NCI-H128 (cell line): ENCODE measurements at regions not wholly inside any gene's neighbourhood (a gene's known extent, or its start where the extent isn't known, plus 50 kb on each side); places are given as distances from the start of the nearest gene placed in this dataset.

Experiments used
- DNase-seq: peaks from one replicate; lab custom pipeline; 2025; ENCODE audit not compliant: unreplicated experiment; lab: John Stamatoyannopoulos, UW

DNA sequence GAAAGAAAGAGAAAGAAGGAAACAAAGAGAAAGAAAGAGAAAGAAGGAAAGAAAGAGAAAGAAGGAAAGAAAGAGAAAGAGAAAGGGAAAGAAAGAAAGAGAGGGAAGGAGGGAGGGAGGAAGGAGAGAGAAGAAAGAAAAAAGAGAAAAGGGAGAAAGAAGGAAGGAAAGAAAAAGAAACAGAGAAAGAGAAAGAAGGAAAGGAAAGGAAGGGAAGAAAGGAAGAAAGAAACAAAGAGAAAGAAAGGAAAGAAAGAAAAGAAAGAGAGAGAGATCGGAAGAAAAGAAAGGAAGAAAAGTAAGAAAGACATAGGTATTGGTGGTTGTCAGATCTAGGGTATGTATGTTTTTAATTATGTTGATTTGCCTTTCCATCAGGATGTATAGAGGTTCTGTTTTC is 342.3 kb downstream of the FOXG1 start:
- no peak for DNase-seq

DNA sequence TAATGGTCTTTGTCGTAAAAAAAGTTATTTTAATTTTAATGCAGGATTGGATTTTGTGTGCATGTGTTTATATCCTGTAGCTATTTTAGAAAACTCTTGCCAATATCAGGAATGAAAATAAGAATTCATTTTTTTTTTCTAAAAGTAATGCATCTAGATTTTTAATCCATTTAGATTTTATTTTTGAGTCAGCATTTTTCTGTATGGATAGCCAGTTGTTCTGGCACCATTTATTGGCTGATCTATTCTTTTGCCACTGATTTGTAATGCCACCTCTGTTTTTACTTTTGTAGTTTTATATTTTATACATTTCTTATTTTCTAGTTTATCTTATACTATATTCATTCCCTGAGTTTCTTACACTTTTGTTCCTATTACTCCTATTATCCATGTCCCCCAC is 343.0 kb downstream of the FOXG1 start:
- no peak for DNase-seq

DNA sequence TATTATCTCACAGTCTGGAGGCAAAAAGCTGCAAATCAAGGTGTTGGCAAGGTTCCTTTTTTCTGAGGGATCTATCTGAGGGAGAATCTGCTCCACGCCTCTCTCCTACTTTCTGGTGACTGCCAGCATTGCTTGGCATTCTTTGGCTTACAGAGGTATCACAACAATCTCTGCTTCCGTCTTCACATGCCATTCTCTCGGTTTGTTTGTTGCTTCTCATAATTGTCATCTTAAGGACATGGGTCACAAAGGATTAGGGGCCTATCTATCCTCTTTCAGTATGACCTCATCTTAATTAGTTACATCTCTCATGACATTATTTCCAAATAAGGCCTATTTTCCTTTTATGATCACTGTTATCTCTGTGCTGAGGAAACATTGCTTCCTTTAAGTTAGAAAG is 345.0 kb downstream of the FOXG1 start:
- no peak for DNase-seq

DNA sequence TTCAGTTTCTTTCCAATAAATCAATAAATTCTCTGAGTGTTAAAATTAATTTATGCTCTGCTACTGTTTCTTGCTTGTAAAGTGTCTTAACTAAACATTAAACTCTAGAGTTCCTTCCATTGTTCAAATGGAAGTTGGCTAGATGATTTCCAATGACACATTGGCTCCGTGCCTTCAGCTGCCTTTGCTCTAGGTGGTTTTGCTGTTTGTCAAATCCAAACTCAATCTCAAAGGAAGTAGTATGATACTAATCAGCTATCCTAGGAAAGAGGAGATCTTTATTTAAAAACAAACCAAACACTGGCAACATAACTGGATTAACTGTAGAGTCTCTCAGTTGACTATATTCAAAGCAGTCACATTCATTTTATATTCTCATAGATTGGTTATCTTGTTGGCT is 356.4 kb downstream of the FOXG1 start:
- DNase-seq = no peak

DNA sequence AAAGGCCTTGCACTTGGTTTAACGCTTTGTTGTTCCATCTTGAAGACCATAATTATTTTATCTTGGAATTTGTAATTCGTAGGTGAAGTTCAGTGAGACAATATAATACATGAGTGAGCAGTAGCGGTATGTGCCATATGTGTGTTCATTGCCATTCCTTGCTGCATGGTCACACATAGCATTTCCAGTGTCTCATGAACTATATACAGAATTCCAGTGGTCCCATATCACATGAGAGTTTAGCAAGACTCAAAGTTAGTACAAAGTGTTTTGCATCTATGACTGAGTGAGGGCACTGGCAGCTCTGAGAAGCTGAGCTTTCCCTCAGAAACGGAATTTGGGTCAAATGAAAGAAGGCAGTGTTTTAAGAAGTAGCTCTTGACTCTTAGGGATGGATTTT is 359.8 kb downstream of the FOXG1 start:
- no peak for DNase-seq

DNA sequence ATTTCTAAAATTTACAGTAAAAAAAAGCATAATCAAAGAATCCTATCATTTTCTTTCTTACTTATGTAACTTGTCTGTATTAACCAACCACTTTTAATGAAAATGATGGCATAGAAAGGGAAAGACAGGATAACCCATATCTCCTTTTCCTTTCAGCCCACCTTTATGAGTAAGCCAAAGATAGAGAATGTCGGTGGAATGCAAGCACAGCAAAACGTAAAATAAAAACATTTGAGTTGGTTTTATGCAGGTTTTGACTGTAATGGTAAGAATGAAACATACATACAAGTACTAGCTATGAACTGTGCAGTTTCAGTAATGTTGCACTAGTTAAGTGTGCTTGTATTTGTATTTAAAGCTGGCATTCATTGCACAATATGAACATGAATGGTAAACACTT is 360.3 kb downstream of the FOXG1 start:
- no peak for DNase-seq

DNA sequence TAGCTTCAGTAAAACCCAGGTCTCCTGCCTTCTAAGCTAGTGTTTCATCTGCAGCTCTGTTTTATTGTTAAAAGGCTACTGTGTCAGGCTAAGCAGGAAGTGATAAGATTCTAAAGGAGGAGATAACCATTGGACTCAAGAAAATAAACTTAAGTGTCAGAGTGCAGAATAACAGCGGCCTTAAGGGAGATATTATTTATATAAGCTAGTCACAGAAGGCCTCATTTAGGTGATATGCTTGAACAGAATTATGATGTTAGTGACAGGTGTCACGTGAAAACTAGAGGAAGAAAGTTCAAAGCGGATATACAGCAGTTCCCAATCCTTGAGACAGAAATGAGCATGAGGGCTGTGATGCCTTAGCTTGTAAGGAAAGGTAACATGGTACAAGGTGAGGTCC is 373.4 kb downstream of the FOXG1 start:
- no peak for DNase-seq

DNA sequence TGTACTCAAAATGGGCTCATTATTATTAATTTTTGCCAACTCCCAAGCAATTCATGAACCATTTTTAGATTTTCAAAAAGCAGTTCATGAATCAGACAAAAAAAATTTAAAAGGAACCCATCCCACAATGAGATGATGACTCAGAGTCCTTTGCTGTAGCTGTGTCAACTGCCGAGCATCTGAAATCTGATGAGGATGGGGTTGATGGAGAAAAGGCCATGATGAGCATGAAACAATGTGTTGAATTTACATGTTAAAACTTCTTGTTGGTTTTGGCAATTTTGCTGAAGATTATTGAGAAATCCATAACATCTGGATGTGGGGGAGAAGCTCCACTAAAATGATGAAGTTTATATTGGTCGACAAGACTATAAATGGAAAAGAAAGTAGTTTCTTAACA is 378.0 kb downstream of the FOXG1 start:
- no peak for DNase-seq

DNA sequence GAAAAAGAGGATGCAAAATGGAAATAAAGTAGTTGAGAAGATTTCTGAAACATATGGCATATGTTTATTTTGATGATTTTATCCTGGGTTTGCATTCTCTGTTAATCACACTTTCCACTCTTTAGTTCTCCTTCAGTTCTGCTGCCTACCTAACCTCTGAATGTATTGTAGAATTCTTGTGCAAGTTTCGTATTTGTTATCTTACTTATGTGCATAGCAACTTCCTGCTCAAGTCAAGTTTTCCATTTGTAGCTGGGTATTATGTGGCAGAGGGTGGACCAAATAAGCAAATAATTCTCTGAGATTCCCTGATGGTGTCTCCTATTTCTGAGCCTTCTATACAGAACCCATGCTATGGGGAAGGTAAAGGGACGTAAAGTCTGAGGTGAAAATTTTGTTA is 381.6 kb downstream of the FOXG1 start:
- DNase-seq = no peak

DNA sequence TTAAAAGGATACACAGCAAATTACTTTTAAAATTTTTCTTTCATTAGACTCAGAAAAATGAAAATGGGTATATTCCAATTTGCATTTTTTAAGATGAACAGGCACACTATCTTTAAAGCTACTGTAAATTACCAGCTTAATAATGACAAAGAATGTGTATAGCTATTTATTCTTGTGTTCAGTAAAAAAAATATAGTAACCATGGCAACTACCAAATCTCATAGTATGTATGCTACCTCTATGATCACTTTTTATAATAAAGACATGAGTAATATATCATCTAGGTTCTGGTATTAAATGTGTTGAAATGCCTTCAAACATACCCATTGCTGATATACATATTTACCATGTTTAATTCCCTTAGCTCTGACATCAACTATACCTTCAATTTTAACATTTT is 383.2 kb downstream of the FOXG1 start:
- DNase-seq = no peak

DNA sequence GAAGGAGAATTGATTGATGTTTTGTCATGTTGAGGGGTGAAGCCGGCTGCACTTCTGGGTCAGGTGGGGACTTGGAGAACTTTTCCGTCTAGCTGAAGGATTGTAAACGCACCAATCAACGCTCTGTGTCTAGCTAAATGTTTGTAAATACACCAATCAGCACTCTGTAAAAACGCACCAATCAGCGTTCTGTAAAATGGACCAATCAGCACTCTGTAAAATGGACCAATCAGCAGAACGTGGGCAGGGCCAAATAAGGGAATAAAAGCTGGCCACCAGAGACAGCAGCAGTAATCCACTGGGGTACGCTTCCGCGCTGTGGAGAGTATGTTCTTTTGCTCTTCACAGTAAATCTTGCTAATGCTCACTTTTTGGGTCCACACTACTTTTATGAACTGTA is 384.1 kb downstream of the FOXG1 start:
- no peak for DNase-seq

DNA sequence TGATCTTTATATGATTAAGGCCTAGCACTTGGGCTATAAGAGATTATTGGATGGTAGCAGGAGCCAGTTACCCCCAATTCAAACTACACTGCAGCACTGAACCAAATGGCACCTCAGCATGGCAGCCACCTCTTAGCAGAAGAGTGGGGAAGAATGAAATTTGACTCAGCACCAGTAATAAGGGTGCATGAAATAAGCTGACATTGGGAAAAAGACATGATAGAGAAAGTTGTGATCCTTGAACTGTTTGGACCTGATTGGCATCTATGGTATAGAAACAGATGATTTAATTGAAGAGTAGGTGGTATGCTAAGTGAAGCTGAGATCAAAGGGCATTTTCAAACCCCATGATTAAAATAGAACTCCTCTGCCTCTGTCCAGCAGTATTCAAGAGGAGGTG is 389.5 kb downstream of the FOXG1 start:
- no peak for DNase-seq

DNA sequence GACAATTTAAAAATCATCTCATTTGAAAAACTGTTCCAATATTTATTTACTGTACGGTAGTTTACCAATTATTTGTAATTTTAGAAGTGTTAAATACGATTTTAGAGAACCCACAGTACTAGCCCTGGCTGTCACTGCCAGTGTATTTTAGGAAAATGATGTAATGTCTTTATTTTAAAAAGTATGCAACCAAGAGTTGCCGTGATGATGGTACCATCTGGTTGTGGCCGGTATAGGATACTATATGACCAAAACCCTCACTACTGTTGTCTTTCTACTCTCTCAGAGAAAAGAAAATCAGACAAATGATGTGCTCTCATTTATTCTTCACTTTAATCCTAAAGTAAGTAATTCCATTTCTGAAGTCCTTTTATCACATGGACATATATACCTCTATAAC is 395.0 kb downstream of the FOXG1 start:
- no peak for DNase-seq

DNA sequence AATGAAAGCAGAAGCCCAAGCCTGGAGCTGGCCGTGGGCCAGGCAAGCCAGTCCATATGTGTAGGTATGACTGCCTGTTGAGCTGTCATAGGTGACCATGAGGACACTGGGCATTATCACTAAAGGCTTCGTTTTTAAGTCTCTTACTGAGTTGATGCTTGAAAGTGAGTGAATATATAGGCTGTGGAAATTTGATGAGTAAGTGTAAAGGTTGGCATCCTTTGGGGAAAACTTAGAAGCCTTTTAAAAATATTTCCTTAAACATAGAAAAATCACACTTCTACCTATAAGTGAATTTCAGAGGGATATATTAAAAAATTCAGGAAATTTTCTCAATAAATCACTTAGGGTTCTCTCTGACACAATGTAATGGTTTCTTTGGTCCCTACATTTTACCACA is 396.5 kb downstream of the FOXG1 start:
- no peak for DNase-seq

DNA sequence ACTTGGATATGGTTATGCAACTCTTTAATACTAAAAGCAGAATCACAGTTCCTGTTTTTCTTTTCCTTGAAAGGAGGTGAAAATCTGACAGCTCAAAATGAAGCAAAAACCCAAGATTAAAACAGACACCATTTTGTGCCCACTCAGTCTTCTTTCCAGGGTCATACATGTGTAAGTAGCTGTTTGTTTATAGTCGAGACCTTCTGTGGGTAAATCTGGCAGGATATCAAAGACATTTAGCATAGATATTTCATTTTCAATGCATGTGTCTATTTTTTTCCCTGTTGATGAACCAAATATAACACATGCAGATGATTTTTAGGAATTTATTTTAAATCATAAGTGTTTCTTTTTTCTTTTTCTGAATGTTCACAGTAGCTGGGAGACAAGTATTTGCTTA is 398.8 kb downstream of the FOXG1 start:
- DNase-seq = no peak

DNA sequence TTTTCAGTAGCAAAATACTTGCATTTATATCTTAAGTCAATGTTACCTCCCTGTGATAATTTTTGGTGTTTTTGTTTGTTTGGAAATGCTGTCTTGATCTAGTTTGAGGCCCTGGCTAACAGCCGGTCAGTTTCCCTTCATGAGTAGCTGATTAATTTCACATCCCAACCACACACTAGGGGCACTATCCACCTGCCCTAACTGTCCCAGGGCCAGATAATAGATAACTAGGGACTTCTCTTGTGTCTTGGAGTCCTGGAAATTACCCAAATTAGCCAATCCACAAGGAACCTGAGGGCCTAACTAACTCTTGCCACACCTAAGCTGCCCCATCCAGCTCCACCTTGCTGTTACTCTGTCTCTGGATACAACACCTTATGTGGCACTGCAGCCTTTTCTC is 399.9 kb downstream of the FOXG1 start:
- no peak for DNase-seq

DNA sequence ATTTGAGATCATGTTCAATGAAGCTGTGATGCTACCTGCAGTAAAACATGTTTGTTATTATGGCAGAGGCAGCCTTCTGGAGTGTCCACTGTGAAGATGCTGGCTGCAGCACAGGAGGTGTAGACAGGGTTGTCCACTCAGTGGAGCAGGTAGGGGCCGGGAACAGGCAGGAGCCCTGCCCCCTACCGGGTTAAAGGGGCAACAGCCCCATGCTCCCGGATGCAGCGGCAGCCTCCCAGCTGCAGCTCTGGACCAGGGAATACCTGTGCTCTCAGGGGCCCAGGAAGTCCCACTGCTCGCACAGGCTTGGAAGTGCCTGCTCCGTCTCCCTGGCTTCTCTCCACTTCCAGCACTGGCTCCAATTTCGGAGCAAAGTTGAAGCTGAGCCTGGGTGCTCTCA is 401.6 kb downstream of the FOXG1 start:
- DNase-seq = no peak

DNA sequence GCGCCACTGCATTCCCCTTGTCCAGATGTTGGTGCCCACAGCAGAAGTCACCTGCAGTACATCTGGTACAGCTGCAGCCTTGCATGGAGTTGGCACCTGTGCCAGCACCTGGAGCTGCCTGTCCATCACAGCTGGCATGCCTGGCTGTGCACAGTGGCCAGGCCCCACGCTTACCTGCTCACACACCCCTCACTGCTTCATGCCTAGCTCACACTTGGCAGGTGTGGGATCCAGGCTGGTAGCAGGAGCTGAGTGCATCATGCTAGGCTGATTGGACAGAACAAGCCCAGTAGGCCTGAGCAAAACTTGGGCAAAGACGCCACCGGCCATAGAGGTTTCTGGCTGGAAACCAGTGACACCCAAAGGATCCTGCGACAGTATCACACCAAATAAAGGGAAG is 402.8 kb downstream of the FOXG1 start:
- no peak for DNase-seq

DNA sequence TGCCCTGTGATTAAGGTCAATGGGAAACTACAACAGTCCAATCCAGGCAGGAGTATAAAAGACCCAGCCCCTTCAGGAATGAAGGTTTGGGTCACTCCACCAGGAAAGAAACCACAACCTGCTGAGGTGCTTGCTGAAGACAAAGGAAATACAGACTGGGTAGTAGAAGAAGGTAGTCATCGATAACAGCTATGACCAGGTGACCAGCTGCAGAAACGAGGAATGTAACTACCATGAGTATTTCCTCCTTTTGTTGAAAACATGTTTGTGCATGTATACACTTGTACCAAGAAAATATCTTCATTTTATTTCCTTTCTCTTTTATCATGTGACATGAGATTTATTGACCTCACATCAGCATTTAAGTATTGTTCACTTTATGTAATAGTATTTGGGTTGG is 409.1 kb downstream of the FOXG1 start:
- DNase-seq = no peak

DNA sequence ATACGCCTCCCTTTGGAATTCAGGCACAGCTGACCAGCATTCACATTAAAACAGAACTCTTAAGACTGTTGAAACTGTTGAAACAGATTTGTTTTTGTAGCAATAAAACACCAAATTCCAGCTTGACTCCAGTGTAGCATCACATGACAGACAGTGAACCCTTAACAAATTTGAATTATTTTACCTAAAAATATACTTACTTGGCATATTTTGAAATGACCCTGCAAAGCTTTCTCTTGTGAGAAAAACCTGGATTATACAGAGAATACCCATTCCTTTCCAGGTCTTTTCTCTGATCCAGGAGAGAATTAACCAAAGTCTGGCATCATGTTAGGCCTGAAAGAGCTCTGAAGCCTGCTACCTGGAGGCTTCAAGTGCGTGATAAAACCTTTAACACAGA is 410.3 kb downstream of the FOXG1 start:
- DNase-seq = no peak

DNA sequence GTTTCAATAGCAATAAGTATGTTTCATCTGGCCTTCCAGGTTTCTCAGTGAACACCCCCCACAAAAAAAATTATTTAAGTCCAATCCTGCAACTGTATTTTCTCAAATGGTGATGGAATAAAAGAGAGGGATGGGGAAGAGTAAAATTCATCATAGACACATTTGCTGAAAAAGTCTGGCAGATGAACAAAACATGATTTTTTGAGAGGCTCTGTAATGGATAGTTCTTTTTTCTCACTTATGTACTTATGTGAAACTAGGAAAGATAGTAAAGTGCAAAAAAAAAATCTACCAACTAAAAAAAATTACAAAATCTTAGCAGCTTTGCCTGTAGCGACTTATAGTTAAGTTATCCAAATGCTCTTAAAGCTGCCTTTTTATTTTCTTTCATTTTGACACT is 412.4 kb downstream of the FOXG1 start:
- no peak for DNase-seq

DNA sequence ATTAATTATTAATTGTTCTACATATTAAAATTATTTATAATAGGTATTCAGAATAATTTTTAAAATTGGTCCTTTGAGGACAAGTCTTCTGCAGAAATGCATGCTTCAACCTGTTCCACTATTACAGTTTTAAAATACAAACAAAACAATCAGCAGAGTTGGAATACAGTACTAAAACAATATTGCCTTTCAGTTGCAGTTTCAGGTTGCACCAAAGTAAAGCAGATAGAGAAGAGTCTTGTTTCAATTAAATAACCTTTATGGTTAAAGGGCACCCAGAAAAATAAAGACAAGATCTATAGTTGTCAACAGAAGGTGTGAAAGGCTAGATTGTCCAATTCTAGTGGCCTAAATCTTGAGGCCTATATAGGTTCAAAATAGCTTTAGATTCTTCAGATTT is 424.5 kb downstream of the FOXG1 start:
- no peak for DNase-seq

DNA sequence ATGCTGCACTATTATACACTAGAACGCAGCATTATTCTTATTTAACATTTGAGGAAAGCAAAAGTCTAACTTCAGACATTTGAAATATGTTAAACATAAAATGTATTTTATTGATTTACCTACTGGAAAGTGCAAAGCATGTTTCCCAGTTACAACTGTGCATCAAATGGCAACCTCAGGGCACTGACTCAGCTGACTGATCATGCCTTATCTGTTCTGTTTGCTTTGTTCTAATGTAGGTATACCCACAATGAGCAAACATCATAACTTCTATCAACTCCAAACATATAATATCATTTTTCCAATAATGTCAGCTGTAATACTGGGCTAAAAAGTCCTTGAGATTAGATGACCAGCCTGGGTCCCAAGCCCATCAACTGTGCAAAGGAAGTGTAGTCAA is 431.0 kb downstream of the FOXG1 start:
- DNase-seq = no peak

DNA sequence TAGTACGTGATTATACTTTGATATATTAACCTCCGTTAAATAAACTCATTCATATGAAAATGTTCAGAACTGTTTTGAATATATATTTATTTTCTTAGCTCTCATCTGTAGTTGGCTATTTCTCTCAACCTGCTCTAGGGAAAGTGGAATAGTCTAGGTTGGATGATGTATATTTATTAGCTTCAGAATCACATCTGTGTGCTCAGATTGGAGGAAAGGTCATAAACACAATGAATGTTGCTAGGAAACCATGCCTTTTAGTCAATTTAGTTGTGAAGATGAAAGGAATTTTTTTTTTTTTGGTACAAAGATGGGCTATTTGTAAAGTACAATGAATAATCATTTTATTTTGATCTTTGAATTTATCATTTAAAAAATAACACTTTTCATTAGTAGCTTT is 439.1 kb downstream of the FOXG1 start:
- no peak for DNase-seq
